HepG2 (cell line): ENCODE measurements at regions not wholly inside any gene's neighbourhood (a gene's known extent, or its start where the extent isn't known, plus 50 kb on each side); places are given as distances from the start of the nearest gene placed in this dataset.

Experiments used
- ATAC-seq: fragments of 200-7000 bp; cut with Tn5 transposase; 3 replicates; pipeline ENCODE4 v1.9.1; 2020; ENCODE audit warnings: mild to moderate bottlenecking, moderate library complexity
- BruUV-seq: library from RNA; stranded (reverse); fragments of 400-500 nt; replicated peaks from 2 replicates; lab custom pipeline; 2021; lab: Mats Ljungman, UMichigan
- CTCF ChIA-PET: fragments of 300-600 bp; formaldehyde crosslinking; extraction: SDS; loops from one replicate; lab custom pipeline; 2021; ENCODE audit warnings: low total read pairs, inconsistent platforms, low intra/inter-chr PET ratio; lab: Yijun Ruan, JAX
- POLR2A ChIA-PET: fragments of 350-600 bp; sonication (Branson Sonifier 250); formaldehyde crosslinking; loops from one replicate; lab custom pipeline; 2020; ENCODE audit warnings: antibody characterized with exemption, inconsistent platforms; lab: Yijun Ruan, JAX
- DNase-seq: peaks from one replicate; pipeline ENCODE4 v3.0.0-alpha.2; 2015; ENCODE audit warnings: low spot score
- FAIRE-seq: peaks from 3 replicates; lab custom pipeline; 2011; peaks lifted over from hg19 to GRCh38; lab: Jason Lieb, UNC
- H2AFZ ChIP-seq: one replicate; pipeline ENCODE4 v1.6.1; 2011; ENCODE audit warnings: low read length, inconsistent platforms
- H3K27ac ChIP-seq: fragments of 300-600 bp; 3 replicates; pipeline ENCODE4 v1.8.0; 2011; ENCODE audit warnings: mixed run types, mild to moderate bottlenecking, mixed read lengths, low read length, inconsistent platforms; ENCODE audit not compliant: insufficient read depth; ENCODE audit errors: extremely low read length
- H3K27me3 ChIP-seq, 2 experiments: fragments of 200-600 bp in 1 of 2; 2 replicates in 1 of 2; 3 replicates in 1 of 2; pipeline versions ENCODE4 v1.6.0 to v1.8.0; 2011; ENCODE audit warnings: low read length in 2 of 2, mild to moderate bottlenecking in 2 of 2, moderate library complexity in 2 of 2, inconsistent platforms in 1 of 2; ENCODE audit not compliant: insufficient read depth in 2 of 2, control insufficient read depth in 1 of 2
- H3K36me3 ChIP-seq, 2 experiments: fragments of 200-600 bp in 1 of 2; replicated peaks in 1 of 2; 2 replicates in 1 of 2; 3 replicates in 1 of 2; pipeline versions ENCODE4 v1.5.1 to v1.8.0; 2011; ENCODE audit warnings: low read length in 2 of 2, inconsistent platforms in 1 of 2; ENCODE audit not compliant: insufficient read depth in 2 of 2, control insufficient read depth in 1 of 2
- H3K4me1 ChIP-seq: 2 replicates; pipeline ENCODE4 v1.5.1; 2012; ENCODE audit warnings: low read length, inconsistent platforms; ENCODE audit not compliant: insufficient read depth
- H3K4me2 ChIP-seq: 2 replicates; pipeline ENCODE4 v1.6.0; 2011; ENCODE audit warnings: low read depth, low read length, inconsistent platforms
- H3K4me3 ChIP-seq, 3 experiments: fragments of 200-600 bp in 1 of 3; sonication (generic), shearing (Covaris generic) in 1 of 3; replicated peaks in 1 of 3; 2 replicates each; pipeline ENCODE4 v1.5.1; 2011 to 2016; ENCODE audit warnings: low read length in 3 of 3, inconsistent platforms in 2 of 3, low read depth in 2 of 3, mild to moderate bottlenecking in 2 of 3, control low read depth in 1 of 3, mixed read lengths in 1 of 3; ENCODE audit not compliant: insufficient read depth in 1 of 3
- H3K79me2 ChIP-seq: one replicate; pipeline ENCODE4 v1.6.1; 2011; ENCODE audit warnings: low read length, inconsistent platforms; ENCODE audit not compliant: insufficient read depth
- H3K9ac ChIP-seq: 2 replicates; pipeline ENCODE4 v1.6.0; 2011; ENCODE audit warnings: mild to moderate bottlenecking, low read depth, low read length, inconsistent platforms; ENCODE audit not compliant: insufficient read depth
- H3K9me3 ChIP-seq: 2 replicates; pipeline ENCODE4 v1.5.1; 2012; ENCODE audit warnings: mild to moderate bottlenecking, low read length
- H4K20me1 ChIP-seq: 2 replicates; pipeline ENCODE4 v1.6.0; 2011; ENCODE audit warnings: inconsistent platforms, mild to moderate bottlenecking, low read length, moderate library complexity; ENCODE audit not compliant: insufficient read depth
- IKZF4 ChIP-seq: sonication (generic); formaldehyde crosslinking; IDR thresholded peaks from 2 replicates; pipeline ENCODE4 v1.5.1; 2020; ENCODE audit warnings: borderline replicate concordance, mild to moderate bottlenecking, low read depth, missing genetic modification reagents; ENCODE audit errors: not compliant biosample characterization
- MAX ChIP-seq: IDR thresholded peaks from 2 replicates; pipeline ENCODE4 v1.6.1; 2012; ENCODE audit warnings: inconsistent platforms
- MZF1 ChIP-seq: sonication (generic); formaldehyde crosslinking; IDR thresholded peaks from 2 replicates; pipeline ENCODE4 v1.8.1; 2023; ENCODE audit warnings: mild to moderate bottlenecking, missing genetic modification reagents, borderline replicate concordance
- NFKB2 ChIP-seq: sonication (generic); formaldehyde crosslinking; IDR thresholded peaks from 2 replicates; pipeline ENCODE4 v1.4.0; 2020; ENCODE audit warnings: missing genetic modification reagents, borderline replicate concordance
- NPAS2 ChIP-seq: sonication (generic); formaldehyde crosslinking; IDR thresholded peaks from 2 replicates; pipeline ENCODE4 v1.8.0; 2022; ENCODE audit warnings: mild to moderate bottlenecking, missing genetic modification reagents, borderline replicate concordance
- SIN3B ChIP-seq: fragments of 150-350 bp; IDR thresholded peaks from 2 replicates; pipeline ENCODE4 v1.6.1; 2014; ENCODE audit warnings: low read length
- ZNF350 ChIP-seq: sonication (generic); formaldehyde crosslinking; IDR thresholded peaks from 2 replicates; pipeline ENCODE4 v1.4.0; 2020; ENCODE audit warnings: mild to moderate bottlenecking, low read depth, missing genetic modification reagents, borderline replicate concordance
- ZNF777 ChIP-seq: sonication (generic); formaldehyde crosslinking; IDR thresholded peaks from 2 replicates; pipeline ENCODE4 v1.4.0; 2020; ENCODE audit warnings: missing genetic modification reagents
- WGBS: methylation state at CpG from one replicate; pipeline ENCODE4 v1.1.6; 2017; ENCODE audit warnings: low lambda C conversion rate; 5-methylcytosine and 5-hydroxymethylcytosine counted together
- in situ Hi-C: cut with HindIII; loops from 2 replicates; pipeline ENCODE4 v1.10.0; 2017; ENCODE audit warnings: low pct_unique_long_range_greater_than_20kb; ENCODE audit not compliant: extremely low pct_ligation_motif_present
- intact Hi-C: fragments of 100-400 bp; cut with micrococcal nuclease; formaldehyde crosslinking; loops from one replicate; pipeline ENCODE4 v1.10.0; 2022; ENCODE audit not compliant: unreplicated experiment
- TF ChIP-seq, protein P1 (sequence below): sonication (generic); formaldehyde crosslinking; IDR thresholded peaks from 2 replicates; pipeline ENCODE4 v1.4.0; 2020; ENCODE audit warnings: mild to moderate bottlenecking, missing genetic modification reagents
- TF ChIP-seq, protein P2 (sequence below): sonication (generic); formaldehyde crosslinking; IDR thresholded peaks from 2 replicates; pipeline ENCODE4 v1.8.0; 2023; ENCODE audit warnings: mild to moderate bottlenecking, missing genetic modification reagents

DNA sequence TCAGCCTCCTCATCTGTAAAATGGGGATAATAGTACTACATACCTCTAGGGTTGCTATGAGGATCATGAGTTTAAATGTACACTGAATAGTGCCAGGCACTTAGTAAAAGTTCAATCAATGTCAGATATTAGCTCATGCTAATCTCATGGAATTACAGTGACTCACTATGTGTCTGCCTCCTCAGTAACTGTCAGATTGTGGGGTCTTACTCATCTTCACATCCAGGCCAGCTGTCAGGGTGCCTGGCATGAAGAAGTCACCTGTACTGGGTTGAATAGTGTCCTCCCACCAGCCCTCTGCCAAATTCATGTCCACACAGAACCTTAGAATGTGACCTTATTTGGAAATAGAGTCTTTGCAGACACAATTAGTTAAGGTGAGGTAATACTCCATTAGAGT is 54.3 kb upstream of the STIM2 start:
- H3K36me3 ChIP-seq = no peaks in the 10 kb centered on the region
- DNase-seq = no peak
- ATAC-seq = no peak
- CTCF ChIA-PET = no interaction called here
- POLR2A ChIA-PET = no interaction called here
- intact Hi-C loops = no loop called here
- no peak overlapping the region for H3K27ac ChIP-seq
- no peaks in the 10 kb centered on the region for H3K79me2 ChIP-seq
- BruUV-seq = no TSS peak
- H3K4me1 ChIP-seq = no peaks in the 10 kb centered on the region
- in situ Hi-C loops = no loop called here
- no peak for FAIRE-seq
- no peak overlapping the region for H2AFZ ChIP-seq
- H4K20me1 ChIP-seq = no peaks in the 10 kb centered on the region
- H3K9me3 ChIP-seq = no peaks in the 10 kb centered on the region
- TF ChIP-seq ZNF777 (CRISPR knock-in tag) (no peak), ZNF350 (CRISPR knock-in tag) (no peak), MZF1 (CRISPR knock-in tag) (no peak)
- no peak overlapping the region for H3K4me2 ChIP-seq
- no peak overlapping the region for H3K4me3 ChIP-seq
- H3K9ac ChIP-seq = no peak overlapping the region
- H3K27me3 ChIP-seq = peaks cover 0 to 13% of the 10 kb centered on the region in 2 experiments; a peak in 1 of 5 replicates

DNA sequence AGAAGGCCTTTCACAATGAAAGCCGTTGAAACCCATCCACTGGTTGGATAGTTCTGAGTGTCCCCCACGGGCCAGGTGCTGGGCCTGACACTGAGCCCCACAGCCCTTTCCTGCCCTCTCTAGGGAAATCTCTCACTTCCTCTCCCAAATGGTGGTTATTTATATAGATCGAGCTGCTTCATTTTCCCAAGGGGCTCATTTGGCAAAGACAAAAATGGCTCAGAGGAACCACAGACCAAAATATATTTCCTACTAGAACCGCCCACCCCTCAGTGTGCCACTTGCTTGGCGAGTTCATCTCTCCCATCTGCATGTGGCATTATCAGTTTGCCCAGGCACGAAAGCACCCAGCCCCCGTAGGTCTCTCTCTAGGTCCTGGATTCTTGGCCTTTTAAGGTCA is 53.3 kb upstream of the STIM2 start:
- no peak overlapping the region for H3K4me2 ChIP-seq
- no peaks in the 10 kb centered on the region for H3K9me3 ChIP-seq
- H3K4me1 ChIP-seq = no peaks in the 10 kb centered on the region
- no peak overlapping the region for H2AFZ ChIP-seq
- DNase-seq (no peak), FAIRE-seq (no peak), ATAC-seq (no peak)
- no peaks in the 10 kb centered on the region for H3K36me3 ChIP-seq
- H3K27me3 ChIP-seq = peaks cover 0 to 13% of the 10 kb centered on the region in 2 experiments; a peak in 1 of 5 replicates
- CTCF ChIA-PET = no interaction called here
- no peak overlapping the region for H3K4me3 ChIP-seq
- H4K20me1 ChIP-seq = no peaks in the 10 kb centered on the region
- POLR2A ChIA-PET = no interaction called here
- in situ Hi-C loops (no loop called here), intact Hi-C loops (no loop called here)
- BruUV-seq = no TSS peak
- H3K9ac ChIP-seq = no peak overlapping the region
- no peaks in the 10 kb centered on the region for H3K79me2 ChIP-seq
- WGBS = 33% methylated on average over 7 of the region's 7 CpGs
- H3K27ac ChIP-seq = no peak overlapping the region
- TF ChIP-seq, protein P1, sequence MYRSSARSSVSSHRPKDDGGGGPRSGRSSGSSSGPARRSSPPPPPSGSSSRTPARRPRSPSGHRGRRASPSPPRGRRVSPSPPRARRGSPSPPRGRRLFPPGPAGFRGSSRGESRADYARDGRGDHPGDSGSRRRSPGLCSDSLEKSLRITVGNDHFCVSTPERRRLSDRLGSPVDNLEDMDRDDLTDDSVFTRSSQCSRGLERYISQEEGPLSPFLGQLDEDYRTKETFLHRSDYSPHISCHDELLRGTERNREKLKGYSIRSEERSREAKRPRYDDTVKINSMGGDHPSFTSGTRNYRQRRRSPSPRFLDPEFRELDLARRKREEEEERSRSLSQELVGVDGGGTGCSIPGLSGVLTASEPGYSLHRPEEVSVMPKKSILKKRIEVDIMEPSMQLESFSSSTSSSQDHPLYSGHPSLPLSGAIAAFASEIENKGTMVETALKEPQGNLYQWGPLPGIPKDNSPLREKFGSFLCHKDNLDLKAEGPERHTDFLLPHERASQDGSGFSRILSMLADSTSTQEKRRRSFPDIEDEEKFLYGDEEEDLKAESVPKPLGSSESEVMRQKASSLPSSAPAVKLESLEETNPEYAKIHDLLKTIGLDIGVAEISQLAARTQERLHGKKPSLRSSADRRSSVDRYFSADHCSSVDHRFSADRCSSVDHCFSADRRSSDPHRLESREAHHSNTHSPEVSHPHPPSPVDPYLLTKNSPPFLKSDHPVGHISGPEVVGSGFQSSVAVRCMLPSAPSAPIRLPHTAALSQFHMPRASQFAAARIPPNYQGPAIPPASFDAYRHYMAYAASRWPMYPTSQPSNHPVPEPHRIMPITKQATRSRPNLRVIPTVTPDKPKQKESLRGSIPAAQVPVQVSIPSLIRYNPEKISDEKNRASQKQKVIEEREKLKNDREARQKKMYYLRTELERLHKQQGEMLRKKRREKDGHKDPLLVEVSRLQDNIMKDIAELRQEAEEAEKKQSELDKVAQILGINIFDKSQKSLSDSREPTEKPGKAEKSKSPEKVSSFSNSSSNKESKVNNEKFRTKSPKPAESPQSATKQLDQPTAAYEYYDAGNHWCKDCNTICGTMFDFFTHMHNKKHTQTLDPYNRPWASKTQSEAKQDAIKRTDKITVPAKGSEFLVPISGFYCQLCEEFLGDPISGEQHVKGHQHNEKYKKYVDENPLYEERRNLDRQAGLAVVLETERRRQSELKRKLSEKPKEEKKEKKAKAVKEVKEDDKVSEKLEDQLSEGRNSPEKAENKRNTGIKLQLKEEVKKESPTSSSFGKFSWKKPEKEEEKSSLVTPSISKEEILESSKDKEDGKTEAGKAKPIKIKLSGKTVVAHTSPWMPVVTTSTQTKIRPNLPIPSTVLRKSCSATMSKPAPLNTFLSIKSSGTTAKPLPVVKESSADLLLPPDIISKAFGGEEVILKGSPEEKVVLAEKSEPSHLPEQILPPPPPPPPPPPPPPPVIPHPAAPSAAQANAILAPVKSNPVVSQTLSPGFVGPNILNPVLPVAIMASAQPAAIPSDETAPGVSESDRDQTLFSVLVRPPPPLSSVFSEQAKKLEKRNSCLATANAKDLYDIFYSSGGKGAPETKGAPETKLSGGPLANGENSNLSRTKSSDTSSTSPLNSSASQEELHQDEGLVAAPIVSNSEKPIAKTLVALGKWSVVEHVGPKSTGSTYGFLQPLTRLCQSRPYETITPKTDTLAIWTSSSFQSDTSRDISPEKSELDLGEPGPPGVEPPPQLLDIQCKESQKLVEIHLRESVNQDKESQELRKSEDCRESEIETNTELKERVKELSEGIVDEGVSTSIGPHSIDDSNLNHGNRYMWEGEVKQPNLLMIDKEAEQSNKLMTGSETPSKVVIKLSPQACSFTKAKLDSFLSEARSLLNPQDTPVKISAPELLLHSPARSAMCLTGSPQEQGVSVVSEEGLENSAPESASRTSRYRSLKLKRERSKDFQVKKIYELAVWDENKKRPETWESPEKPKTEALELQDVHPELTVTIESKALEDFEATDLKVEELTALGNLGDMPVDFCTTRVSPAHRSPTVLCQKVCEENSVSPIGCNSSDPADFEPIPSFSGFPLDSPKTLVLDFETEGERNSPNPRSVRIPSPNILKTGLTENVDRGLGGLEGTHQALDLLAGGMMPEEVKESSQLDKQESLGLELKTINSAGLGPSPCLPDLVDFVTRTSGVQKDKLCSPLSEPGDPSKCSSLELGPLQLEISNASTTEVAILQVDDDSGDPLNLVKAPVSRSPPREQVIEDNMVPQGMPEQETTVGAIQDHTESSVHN (CRISPR knock-in tag) = no peak
- TF ChIP-seq, protein P2, sequence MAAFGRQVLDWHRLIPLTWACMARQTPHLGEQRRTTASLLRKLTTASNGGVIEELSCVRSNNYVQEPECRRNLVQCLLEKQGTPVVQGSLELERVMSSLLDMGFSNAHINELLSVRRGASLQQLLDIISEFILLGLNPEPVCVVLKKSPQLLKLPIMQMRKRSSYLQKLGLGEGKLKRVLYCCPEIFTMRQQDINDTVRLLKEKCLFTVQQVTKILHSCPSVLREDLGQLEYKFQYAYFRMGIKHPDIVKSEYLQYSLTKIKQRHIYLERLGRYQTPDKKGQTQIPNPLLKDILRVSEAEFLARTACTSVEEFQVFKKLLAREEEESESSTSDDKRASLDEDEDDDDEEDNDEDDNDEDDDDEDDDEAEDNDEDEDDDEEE (CRISPR knock-in tag) = no peak
- TF ChIP-seq MAX (no peak), SIN3B (no peak), NFKB2 (no peak), NPAS2 (CRISPR knock-in tag) (no peak), IKZF4 (CRISPR knock-in tag) (no peak)
